Brain microvascular endothelial cell (primary cell): ENCODE measurements at regions not wholly inside any gene's neighbourhood (a gene's known extent, or its start where the extent isn't known, plus 50 kb on each side); places are given as distances from the start of the nearest gene placed in this dataset.

Experiments
- DNase-seq: peaks from one replicate; pipeline ENCODE4 v3.0.0-alpha.2; 2020
- H3K27ac ChIP-seq: fragments of 250-450 bp; sonication (Bioruptor Pico); 2 replicates; pipeline ENCODE4 v1.5.1; 2020; ENCODE audit warnings: mild to moderate bottlenecking, moderate library complexity
- H3K27me3 ChIP-seq: fragments of 250-450 bp; sonication (Bioruptor Pico); replicated peaks from 2 replicates; pipeline ENCODE4 v1.5.1; 2020; ENCODE audit warnings: mild to moderate bottlenecking
- H3K36me3 ChIP-seq: fragments of 250-450 bp; sonication (Bioruptor Pico); replicated peaks from 2 replicates; pipeline ENCODE4 v1.5.1; 2020; ENCODE audit warnings: mild to moderate bottlenecking
- H3K4me3 ChIP-seq: 2 replicates; pipeline ENCODE4 v1.5.1; 2011; ENCODE audit warnings: low read depth, mild to moderate bottlenecking, control low read depth, low read length, moderate library complexity
- CTCF ChIP-seq: IDR thresholded peaks from 2 replicates; pipeline ENCODE4 v1.5.1; 2011; ENCODE audit warnings: low read depth, mild to moderate bottlenecking, moderate library complexity, low read length, control low read depth, inconsistent platforms; ENCODE audit errors: missing control alignments
- in situ Hi-C: cut with HindIII; loops from 2 replicates; pipeline ENCODE4 v1.10.0; 2017; ENCODE audit warnings: low sequenced_read_pairs, low pct_ligation_motif_present

GRCh38 chr17:70258465-70258864 lies 89.1 kb downstream of the KCNJ2 start:
- in situ Hi-C loops, result no loop called here
- no peak overlapping the region for H3K4me3 ChIP-seq
- H3K27ac ChIP-seq, result no peak overlapping the region
- DNase-seq, result no peak
- no peaks in the 10 kb centered on the region for H3K36me3 ChIP-seq
- no peaks in the 10 kb centered on the region for H3K27me3 ChIP-seq
- TF ChIP-seq CTCF, result no peak

GRCh38 chr17:70259400-70259799 lies 90.1 kb downstream of the KCNJ2 start:
- H3K4me3 ChIP-seq, result no peak overlapping the region
- H3K36me3 ChIP-seq, result no peaks in the 10 kb centered on the region
- no peak for TF ChIP-seq CTCF
- H3K27ac ChIP-seq, result no peak overlapping the region
- DNase-seq, result no peak
- in situ Hi-C loops, result no loop called here
- H3K27me3 ChIP-seq, result no peaks in the 10 kb centered on the region

- Histone ChIP-seq H3K27me3 (no peaks in the 10 kb centered on the region), H3K4me3 (no peak overlapping the region), H3K27ac (no peak overlapping the region), H3K36me3 (no peaks in the 10 kb centered on the region)
- no peak for TF ChIP-seq CTCF
- in situ Hi-C loops, result no loop called here
- no peak for DNase-seq
Measured at GRCh38 chr17:70261170-70261569, 91.8 kb downstream of the KCNJ2 start.

GRCh38 chr17:70265471-70265870 lies 96.1 kb downstream of the KCNJ2 start:
- no peak overlapping the region for H3K27ac ChIP-seq
- in situ Hi-C loops, result no loop called here
- no peak for TF ChIP-seq CTCF
- H3K36me3 ChIP-seq, result no peaks in the 10 kb centered on the region
- no peaks in the 10 kb centered on the region for H3K27me3 ChIP-seq
- H3K4me3 ChIP-seq, result no peak overlapping the region
- no peak for DNase-seq

GRCh38 chr17:70266394-70266793 lies 97.1 kb downstream of the KCNJ2 start:
- Histone ChIP-seq H3K4me3 (no peak overlapping the region), H3K27me3 (no peaks in the 10 kb centered on the region), H3K36me3 (no peaks in the 10 kb centered on the region), H3K27ac (no peak overlapping the region)
- in situ Hi-C loops, result no loop called here
- no peak for DNase-seq
- no peak for TF ChIP-seq CTCF

- Histone ChIP-seq H3K4me3 (no peak overlapping the region), H3K27ac (no peak overlapping the region), H3K36me3 (no peaks in the 10 kb centered on the region), H3K27me3 (no peaks in the 10 kb centered on the region)
- no peak for TF ChIP-seq CTCF
- DNase-seq, result no peak
- in situ Hi-C loops, result no loop called here
Measured at GRCh38 chr17:70268383-70268782, 99.1 kb downstream of the KCNJ2 start.
